Pons (tissue), 1 donor: ENCODE measurements at regions not wholly inside any gene's neighbourhood (a gene's known extent, or its start where the extent isn't known, plus 50 kb on each side); places are given as distances from the start of the nearest gene placed in this dataset.
"Not testable (repeated sequence)": the region's sequence is repeated elsewhere in the genome, so short reads cannot be mapped to it uniquely, and the experiment has no call there.

Experiments used
- DNase-seq: peaks from one replicate; pipeline ENCODE4 v3.0.0-alpha.2; 2016; ENCODE audit warnings: low spot score

DNA sequence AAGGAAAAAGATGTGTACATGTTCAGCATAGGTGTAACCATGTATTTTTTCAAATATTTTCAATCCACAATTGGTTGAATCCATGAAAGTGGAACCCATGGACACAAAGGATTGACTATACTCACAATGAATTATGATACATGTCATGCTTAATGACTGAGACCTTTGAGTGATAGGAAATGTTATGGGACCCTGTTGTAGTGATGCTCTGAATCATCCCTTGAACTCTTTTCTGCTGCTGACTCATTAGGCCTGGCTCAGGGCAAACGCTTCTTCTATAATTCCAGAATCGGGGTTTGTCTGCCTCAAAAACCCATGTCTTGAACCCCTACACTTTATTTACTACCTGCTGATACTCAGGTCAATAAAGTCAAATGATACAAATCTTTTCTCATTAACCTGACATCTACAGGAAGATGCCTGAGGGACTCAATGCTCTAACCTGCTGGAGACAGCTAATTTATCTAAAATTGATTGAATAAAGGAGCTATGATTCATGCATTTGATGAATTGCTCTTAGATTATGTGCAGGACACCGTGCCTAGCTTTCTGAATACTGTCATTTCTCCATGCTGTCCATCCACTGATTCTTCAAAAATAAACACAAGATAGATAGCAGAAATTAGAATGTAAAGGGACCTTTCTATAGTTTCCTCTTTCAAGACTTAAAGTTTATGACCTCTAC lies 260.1 kb downstream of the PRELID2 start:
- DNase-seq, result no peak

DNA sequence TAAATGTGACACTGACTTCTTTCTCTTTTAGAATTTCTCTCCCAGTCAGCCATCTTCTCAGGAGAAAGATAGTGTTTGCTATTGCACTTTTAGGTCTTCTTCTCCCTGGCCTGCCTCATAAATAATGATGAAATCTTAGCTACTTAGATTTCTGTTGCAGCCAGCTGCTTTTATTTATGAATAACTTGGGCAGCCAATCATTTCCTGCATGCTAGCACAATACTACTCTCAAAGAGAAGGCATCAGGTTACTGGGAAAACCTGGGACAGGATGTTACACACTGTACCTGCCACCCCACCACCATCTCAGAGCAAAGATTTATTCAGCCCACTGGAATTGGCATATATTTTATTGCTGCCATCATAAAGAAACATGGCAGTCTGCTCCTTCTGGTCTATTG lies 266.6 kb downstream of the PRELID2 start:
- no peak for DNase-seq

DNA sequence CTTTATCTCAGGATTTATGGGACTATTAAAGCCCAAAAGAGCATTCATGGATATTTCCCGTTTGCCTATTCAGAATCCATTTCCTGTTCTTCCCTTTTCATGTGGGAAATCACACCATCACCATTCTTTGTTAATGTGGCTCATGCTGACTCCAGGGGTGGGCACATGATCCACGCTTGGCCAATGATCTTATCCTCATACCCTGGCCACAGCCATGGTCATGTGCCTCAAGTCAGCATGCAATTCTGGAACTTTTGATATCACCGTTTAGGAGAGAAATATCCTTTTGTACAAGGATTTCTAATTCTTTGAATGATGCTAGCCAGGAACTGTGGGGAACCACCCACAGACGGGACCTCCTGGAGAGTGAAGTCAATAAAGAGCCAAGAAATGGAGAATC lies 272.2 kb downstream of the PRELID2 start:
- no peak for DNase-seq

DNA sequence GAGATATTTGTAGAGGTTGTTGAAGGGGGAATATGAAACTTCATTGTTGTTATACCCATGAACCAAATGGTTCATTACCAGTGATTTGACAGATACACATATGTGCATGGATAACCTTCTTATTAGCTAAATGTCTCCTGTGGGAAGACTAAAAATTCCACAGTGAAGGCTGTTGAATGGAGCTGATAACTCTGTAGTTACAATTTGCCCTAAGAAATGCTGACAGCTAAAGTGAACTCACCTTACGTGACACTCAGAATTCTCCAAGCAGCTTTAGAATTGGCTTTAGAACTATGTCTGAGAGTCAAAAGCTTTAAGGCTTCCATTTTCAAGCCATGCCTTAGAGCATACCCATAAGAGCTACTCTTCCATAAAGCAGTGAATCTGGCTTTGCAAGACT lies 276.9 kb downstream of the PRELID2 start:
- no peak for DNase-seq

DNA sequence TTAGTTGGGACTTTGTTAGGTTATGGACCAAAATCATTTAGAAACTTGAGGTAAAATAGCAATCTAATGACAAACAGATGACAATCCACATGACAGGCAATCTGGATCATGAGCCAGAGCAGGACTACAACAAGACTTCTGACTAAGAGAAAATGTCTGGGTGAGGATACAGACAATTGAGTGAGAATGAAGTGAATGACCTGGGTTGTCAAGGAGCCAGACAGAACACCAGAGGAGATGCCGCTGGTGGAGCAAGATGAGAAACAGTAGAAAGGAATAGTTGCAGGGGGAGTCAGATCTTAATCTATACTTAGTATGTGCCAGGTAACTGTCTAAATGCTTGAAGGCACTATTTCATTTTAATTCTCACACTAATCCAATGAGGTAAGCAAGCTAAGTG lies 277.8 kb downstream of the PRELID2 start:
- DNase-seq, result no peak

DNA sequence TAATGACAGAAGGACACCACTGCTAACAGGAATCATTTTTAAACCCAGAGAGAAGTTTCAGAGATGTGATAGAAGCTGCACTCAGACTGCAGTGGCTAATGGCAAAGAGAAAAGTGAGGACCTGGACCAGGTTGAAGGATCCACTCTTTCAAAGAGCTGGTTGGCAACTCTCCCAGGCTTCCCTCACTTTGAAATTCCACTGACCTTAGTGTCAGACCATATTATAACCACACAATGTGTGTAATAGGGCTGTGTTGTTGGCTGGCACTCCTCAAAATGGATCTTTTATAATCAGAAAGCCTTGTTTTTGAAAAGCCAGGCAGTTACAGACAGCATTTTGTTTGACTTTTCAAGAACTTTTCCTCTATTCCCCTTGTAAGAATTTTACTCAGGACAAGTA lies 280.7 kb downstream of the PRELID2 start:
- DNase-seq, result peak; percentile 12

DNA sequence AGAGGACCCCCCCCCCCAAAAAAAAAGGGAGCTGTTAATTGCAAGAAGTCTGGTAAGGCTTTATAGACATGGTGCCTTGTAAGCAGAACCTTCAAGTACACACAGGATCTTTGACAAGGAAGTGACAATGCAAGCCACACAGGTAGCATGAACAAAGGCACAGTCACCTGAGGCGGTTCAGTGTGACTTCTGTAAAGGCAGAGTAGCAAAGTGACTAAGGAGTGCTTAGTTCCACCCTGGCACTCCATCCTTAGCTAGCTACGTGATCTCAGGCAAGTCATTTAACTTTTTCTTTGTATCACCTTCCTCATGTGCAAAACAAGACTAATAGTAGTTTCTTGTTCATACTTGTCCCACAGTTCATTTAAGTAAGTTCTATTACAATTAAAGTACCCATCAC lies 282.0 kb downstream of the PRELID2 start:
- no peak for DNase-seq

DNA sequence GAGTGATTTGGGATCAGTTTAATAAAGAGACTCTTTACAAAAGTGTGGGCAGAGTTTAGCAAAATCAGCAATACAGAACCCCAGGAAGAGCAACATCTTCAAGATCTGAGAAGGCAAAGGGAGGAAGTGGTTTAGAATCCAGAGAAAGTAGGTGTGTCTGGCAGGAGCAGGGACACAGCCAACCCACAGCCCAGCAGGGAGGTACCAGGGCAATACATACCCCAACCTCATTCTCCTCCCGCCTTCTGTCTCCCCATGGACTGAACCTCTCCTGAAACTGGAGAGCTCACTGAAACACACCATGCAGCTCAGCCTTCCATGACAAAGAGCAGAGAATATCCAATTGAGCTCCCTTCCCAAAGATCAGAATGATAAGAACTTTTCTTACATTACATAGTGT lies 283.4 kb downstream of the PRELID2 start:
- DNase-seq, result no peak

DNA sequence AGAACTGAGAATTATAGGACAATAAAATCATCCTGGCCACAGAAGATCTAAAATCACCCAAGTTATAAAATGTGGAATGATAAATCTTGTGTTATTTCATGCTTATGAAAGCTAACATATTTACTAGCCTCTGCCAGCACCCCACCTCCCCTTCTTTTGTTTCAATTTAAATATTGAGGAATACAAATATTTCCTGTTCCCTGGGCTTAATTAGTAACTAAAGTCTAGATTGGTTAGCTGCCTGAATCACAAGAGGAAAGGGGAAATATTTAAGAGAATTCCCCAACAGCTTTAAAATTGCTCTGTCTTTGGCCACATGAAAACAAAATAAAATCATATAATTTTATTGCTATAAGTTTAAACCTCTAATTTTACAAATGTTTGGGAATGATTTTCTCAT lies 287.0 kb downstream of the PRELID2 start:
- DNase-seq, result no peak

DNA sequence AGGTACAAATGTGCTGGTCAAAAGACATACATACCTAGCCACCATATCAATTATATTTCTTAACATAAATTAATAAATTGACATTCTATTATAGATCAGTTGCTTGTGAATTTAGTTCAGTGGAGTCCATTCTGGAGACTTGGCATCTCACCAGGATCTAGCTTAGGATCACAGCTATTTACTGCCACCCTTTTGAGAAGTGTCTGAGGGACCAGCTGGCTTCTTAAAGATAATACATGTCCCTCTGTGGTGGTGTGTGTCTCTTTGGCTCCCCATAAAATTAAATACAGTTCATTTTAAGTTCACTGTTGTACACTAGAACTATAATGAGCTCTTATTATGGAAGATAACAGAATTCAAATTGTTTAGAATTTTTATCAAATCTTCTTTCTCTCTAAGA lies 290.7 kb downstream of the PRELID2 start:
- no peak for DNase-seq

DNA sequence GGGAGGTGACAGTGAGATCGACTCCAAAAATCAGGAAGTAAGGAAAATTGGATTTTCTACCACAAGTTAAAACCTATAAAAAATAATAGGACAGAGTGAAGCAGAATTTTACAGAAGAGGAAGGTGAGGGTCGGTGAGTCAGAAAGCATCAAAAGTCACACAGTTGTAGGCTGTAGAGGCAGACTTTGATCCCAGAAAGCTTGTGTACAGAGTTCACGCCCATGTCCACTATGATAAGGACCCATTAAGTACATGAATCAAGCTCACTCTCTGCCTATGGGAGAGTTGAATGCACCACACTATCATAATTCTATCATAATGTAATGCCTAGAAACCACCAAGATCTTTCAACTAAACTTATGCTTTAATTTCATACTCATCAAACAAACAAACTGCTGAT lies 291.2 kb downstream of the PRELID2 start:
- DNase-seq, result no peak

DNA sequence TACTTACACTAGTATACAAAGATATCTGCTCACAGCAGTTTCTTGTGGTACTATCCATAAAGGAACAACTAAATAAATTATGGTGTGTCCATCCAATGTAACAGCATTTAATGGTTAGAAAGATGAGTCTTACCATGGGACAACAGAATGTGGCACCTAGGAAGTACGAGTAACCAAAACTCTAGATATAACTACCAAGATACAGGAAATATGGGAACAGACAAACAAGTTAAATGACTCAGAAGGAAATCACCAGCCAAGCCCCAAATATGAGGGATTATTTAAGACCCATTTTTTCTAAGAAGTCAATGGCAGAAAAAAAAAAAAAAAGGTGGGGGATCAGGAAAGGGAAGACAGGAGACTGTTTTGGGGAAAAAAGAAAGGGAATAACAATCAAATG lies 294.8 kb downstream of the PRELID2 start:
- no peak for DNase-seq

DNA sequence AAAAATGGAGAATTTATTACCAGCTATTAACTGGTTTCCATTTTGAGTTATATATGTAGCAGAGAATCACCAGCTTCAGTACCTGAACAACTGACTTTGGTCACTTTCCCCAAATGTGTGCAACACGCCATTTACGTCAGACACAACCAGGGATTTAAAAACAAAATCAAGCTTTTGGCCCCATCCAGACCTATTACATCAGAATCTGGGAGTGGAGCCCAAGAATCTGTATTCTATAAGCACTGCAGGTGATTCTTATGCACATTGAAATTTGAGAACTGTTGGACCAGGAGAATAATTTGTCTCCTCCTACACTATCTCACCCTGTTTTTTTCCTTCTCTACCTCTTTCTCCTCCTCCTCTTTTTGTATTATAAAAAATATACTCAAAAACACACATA lies 295.9 kb downstream of the PRELID2 start:
- no peak for DNase-seq

DNA sequence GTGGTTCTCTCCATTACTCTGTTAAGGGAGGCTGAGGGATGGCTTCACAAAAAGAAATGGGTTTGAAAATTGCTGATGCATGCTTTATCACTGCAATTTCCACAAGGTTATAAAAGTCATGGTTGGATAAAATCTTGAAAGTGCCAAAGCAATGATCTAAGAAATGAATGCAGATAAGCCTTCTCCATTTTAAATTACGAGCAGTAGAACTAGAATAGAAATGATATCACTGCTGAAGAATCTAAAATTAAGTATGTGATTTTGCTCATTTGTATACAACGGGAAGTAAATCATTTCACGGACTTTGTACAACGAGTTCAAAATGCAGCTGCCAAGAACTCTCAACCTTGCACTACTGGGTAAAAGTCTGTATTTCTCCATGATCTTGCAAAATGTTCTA lies 299.0 kb downstream of the PRELID2 start:
- DNase-seq, result no peak

DNA sequence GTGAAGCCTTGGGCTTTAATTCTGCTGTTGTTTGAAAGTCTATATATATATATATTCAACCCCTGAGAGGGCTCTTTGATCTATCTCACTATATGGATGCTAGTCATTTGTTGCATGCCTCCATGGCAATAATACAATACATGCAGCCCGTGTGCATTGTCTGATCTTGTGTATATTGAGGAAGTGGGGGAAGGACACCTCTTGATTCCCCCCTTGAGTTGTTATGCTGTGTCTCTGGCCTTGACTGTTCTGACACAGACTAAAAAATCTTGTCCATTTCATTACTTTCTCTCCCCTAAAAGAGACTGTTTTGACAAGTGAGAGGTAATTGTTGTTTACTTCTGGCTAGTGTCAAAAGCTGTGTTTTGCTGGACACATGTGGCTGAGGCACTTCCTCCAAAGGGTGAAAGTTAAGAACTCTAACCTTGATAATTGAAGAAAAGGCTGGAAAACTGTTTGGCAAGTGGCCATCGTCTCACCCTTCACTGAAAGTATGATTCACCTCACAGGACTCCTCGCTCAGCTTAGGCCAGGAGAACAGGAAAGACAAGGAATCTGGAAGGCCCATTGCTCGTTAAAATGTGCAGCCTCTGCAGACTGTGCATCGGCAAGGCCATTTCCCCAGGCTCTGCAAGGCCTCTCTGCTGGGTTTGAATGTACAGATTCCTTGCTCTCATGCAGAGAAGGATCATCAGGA lies 304.0 kb downstream of the PRELID2 start:
- no peak for DNase-seq

DNA sequence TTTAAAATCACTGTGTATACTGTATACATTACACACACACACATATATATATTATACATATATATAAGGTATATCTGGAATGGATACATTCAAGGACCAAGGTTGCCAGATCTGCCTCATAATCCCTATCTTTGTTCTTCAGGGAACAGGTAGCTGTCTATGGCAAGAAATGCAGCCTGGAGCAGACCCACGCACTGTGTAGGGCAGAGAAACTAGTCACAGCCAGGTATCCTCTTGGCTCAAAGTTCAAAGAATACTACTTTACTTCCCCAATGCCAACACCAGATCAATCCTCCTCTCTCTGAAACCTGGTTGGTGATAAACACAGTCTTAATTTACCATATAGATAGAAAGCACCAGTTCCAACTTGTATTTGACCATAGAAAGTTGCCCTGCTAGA lies 313.6 kb downstream of the PRELID2 start:
- DNase-seq, result no peak

DNA sequence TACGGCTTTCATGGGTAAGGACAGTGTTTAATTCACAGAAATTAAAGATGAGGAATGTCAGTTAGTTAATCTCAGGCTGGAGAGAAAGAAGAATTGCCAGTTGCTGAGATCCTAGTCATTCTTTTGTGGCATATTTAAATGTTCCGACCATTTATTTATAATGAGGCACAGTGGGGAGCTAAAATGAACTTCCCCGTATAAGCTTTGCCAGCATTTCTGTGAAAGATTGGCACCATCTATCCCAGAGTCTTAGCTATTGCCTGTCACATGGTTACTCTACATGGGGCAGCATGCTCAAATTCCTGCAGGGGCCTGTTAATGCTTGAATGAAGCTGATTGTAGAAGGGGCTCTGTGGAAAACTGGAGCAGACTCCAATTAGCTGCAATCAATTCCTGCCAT lies 314.1 kb downstream of the PRELID2 start:
- no peak for DNase-seq

DNA sequence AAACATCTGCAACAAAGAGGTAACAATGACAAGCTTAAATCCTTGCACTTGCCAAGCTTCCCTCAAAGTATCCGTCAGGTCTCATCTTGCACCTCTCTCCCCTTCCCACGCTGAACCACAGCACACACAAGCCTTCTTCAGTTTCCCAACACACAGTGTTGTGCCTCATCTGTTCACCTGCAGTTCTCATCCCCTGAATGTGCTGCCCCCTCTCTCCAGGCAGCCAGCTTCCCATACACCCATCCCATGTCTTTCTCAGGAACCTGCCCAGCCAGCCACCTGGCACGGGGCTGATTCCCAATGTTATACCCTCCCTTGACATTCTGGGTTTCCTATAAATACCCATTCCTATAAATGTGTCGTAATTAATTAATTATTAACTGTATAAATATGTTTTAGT lies 314.8 kb downstream of the PRELID2 start:
- DNase-seq, result no peak

DNA sequence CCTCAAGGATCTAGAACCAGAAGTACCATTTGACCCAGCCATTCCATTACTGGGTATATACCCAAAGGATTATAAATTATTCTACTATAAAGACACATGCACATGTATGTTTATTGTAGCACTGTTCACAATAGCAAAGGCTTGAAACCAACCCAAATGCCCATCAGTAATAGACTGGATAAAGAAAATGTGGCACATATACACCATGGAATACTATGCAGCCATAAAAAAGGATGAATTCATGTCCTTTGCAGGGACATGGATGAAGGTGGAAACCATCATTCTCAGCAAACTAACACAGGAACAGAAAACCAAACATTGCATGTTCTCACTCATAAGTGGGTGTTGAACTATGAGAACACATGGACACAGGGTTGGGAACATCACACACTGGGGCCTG lies 317.6 kb downstream of the PRELID2 start:
- not testable (repeated sequence) for DNase-seq

DNA sequence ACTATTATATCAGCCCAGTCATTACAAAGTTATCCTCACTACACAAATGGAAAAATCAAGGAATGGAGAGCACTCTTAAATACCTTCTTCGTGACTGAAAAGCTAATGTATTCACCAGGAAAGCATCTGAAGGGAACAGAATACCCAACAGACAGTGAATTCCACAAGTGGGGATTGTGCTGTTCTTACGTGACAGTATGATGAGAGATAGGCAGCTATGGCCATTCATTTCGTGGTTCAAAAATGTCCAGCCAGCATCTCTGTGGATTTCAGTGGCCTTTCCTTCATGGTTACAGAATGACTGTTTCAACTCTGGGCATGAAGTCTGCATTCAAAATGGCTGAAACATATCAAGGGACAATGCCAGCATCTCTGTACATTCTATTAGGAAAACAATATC lies 323.8 kb downstream of the PRELID2 start:
- no peak for DNase-seq

DNA sequence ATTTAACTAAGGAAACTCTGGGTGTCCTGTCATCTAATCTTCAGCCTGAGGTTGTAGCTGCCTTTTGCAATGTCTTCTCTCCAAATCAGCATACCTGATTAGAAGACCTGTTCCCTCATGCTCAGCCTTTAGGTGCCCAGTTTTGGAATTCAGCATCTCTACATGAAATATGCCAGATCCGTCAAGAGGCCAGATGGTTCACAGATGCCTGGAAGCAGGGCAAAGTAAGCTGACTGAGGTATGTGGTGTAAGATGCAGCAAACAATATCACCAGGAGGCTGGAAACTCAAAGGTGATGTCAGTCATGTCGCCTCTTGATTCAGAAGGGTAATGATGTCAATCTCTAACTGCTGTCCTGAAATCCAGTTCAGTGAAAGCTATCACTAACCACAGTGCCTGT lies 324.4 kb downstream of the PRELID2 start:
- peak; percentile 11 for DNase-seq

DNA sequence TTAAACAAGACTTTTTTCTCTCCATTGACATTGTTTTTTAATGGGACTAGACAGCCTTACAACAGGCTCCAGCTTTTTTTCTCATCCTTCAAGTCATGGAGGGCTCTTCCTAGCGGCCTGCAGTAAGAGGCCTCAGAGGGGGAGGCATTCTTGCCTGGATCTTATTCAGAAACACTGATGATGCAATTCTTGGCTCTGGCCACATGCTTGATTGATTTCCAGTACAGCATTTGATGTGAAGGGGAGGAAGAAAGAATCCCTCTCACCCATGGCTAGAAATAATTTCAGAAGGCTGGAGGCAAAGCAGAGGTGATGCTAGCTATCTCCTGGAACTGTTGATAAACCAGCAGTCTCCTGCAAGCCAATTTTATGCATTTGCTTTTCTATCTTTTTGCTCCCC lies 324.8 kb downstream of the PRELID2 start:
- DNase-seq, result no peak

DNA sequence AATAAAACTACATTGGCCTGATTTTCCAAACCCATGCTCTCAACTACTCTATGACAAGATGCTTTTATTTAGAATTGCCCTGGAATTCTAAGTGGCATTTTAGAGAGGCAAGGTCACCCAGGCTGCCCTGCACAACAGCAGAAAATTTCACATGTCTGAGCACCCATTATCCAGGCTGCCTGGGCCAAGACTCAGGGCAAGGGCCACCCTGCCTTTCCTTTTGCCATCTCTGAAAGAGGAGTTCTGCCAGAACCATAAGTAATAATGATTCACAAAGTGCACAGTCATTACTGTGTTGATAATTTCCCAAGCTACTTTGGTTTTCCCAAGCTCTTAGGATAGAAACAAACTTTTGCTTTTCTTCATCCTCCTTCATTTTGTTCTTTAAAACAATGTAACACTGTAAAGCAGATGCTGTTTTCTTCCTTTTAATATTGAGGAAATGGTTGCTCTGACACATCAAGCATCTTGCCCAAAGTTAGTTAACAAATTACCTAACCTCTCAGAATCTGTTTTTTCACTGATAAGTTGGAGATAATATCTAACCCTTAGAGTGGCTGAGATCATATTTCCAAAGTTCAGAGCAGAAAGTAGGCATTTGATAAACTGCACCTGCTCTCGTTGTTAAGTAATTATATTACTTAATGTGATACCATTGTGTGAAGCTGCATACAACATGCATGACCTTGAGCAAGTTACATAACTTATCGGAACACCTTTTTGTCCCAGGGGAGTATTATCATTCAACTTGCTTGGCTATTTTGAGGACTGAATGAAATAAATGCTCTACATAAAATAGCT lies 325.6 kb downstream of the PRELID2 start:
- DNase-seq, result no peak
